Spleen (tissue), 11 donors: ENCODE measurements at regions not wholly inside any gene's neighbourhood (a gene's known extent, or its start where the extent isn't known, plus 50 kb on each side); places are given as distances from the start of the nearest gene placed in this dataset.

Experiments used
- DNase-seq: peaks from one replicate; pipeline ENCODE4 v3.0.0-alpha.2; 2020
- H3K27ac ChIP-seq, 8 donors: fragments of 200-600 bp; sonication (generic) in 7 of 8; 1 replicate in 4 of 8; 2 replicates in 4 of 8; pipeline versions ENCODE4 v1.5.0 to v1.8.0; 2016 to 2021; ENCODE audit warnings: inconsistent platforms in 4 of 8, mild to moderate bottlenecking in 4 of 8, moderate library complexity in 1 of 8
- H3K27me3 ChIP-seq, 7 donors: fragments of 200-600 bp; sonication (generic) in 6 of 7; replicated peaks in 1 of 7; 1 replicate in 4 of 7; 2 replicates in 3 of 7; pipeline versions ENCODE4 v1.5.0 to v1.8.0; 2016 to 2021; ENCODE audit warnings: inconsistent platforms in 3 of 7, mild to moderate bottlenecking in 1 of 7
- H3K36me3 ChIP-seq, 6 donors: fragments of 200-600 bp; sonication (generic) in 5 of 6; 1 replicate in 4 of 6; 2 replicates in 2 of 6; pipeline versions ENCODE4 v1.5.0 to v1.8.0; 2016 to 2021; ENCODE audit warnings: inconsistent platforms in 2 of 6
- H3K4me1 ChIP-seq, 6 donors: fragments of 200-600 bp; sonication (generic) in 5 of 6; 1 replicate in 3 of 6; 2 replicates in 3 of 6; pipeline versions ENCODE4 v1.5.0 to v1.8.0; 2016 to 2021; ENCODE audit warnings: inconsistent platforms in 3 of 6
- H3K4me3 ChIP-seq, 8 donors: fragments of 200-600 bp; sonication (generic) in 7 of 8; 1 replicate in 4 of 8; 2 replicates in 4 of 8; pipeline versions ENCODE4 v1.5.0 to v1.8.0; 2016 to 2021; ENCODE audit warnings: inconsistent platforms in 4 of 8, mild to moderate bottlenecking in 4 of 8, moderate library complexity in 2 of 8
- H3K9me3 ChIP-seq, 8 donors: fragments of 200-600 bp; sonication (generic) in 7 of 8; 1 replicate in 4 of 8; 2 replicates in 4 of 8; pipeline versions ENCODE4 v1.5.0 to v1.8.0; 2016 to 2021; ENCODE audit warnings: inconsistent platforms in 4 of 8
- POLR2A ChIP-seq, 3 donors: fragments of 450-650 bp; IDR thresholded peaks; one replicate each; pipeline ENCODE4 v1.5.1; 2017; ENCODE audit warnings: antibody characterized with exemption in 3 of 3, mild to moderate bottlenecking in 1 of 3
- POLR2AphosphoS5 ChIP-seq, 3 donors: sonication (generic); formaldehyde crosslinking; IDR thresholded peaks; one replicate each; pipeline ENCODE4 v1.5.1; 2017; ENCODE audit warnings: antibody characterized with exemption in 3 of 3
- WGBS, 5 donors: extraction: QIAGEN DNeasy Blood & Tissue Kit in 3 of 5; methylation state at CpG; one replicate each; pipeline versions ENCODE4 v1.1.5 to v1.1.7; 2013 to 2018; 5-methylcytosine and 5-hydroxymethylcytosine counted together
- intact Hi-C: fragments of 100-400 bp; cut with DNase I; formaldehyde crosslinking; loops from one replicate; pipeline ENCODE4 v1.15.0; 2023; ENCODE audit warnings: low total_unique reads
- TF ChIP-seq, protein P1 (sequence below), 11 experiments: fragments of 200-600 bp in 7 of 11; fragments of 450-650 bp in 4 of 11; sonication (generic) in 4 of 11; IDR thresholded peaks in 8 of 11; conservative IDR thresholded peaks in 3 of 11; 1 replicate in 7 of 11; 2 replicates in 4 of 11; pipeline versions ENCODE4 v1.4.0 to v1.8.0; 2016 to 2021; ENCODE audit warnings: antibody characterized with exemption in 11 of 11, inconsistent platforms in 4 of 11, mild to moderate bottlenecking in 1 of 11
- donor health status: healthy with polysubstance abuse.
- donor health status: DM: no; HTN: no; CAD: no; lungs with moderate emphysema.
- donor health status: DM: no; HTN: no; CAD: no.
- donor health status: Bipolar disorder and iron deficiency.
- donor health status: healthy.
- donor health status: DM: no; HTN: no; CAD: no.
- donor health status: DM: yes; HTN: yes; CAD: no.

- no peak overlapping the region for H3K27ac ChIP-seq
- WGBS, 5 donors, result 78 to 87% (median 84%) methylated on average over 5 to 6 of the region's 6 CpGs
- no peaks in the 10 kb centered on the region for H3K36me3 ChIP-seq
- peak; percentile 37 for DNase-seq
- TF ChIP-seq, protein P1, sequence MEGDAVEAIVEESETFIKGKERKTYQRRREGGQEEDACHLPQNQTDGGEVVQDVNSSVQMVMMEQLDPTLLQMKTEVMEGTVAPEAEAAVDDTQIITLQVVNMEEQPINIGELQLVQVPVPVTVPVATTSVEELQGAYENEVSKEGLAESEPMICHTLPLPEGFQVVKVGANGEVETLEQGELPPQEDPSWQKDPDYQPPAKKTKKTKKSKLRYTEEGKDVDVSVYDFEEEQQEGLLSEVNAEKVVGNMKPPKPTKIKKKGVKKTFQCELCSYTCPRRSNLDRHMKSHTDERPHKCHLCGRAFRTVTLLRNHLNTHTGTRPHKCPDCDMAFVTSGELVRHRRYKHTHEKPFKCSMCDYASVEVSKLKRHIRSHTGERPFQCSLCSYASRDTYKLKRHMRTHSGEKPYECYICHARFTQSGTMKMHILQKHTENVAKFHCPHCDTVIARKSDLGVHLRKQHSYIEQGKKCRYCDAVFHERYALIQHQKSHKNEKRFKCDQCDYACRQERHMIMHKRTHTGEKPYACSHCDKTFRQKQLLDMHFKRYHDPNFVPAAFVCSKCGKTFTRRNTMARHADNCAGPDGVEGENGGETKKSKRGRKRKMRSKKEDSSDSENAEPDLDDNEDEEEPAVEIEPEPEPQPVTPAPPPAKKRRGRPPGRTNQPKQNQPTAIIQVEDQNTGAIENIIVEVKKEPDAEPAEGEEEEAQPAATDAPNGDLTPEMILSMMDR (IDR thresholded peaks at IDR 0.05 in 8 of 11, conservative IDR thresholded peaks at IDR 0.05 in 3 of 11), result no peak
- TF ChIP-seq POLR2AphosphoS5 (IDR thresholded peaks at IDR 0.05), result no peak
- TF ChIP-seq POLR2A (IDR thresholded peaks at IDR 0.05), result no peak
- H3K27me3 ChIP-seq, result peaks cover 0 to 18% (median 0%) of the 10 kb centered on the region in 7 donors
- no peaks in the 10 kb centered on the region for H3K9me3 ChIP-seq
- intact Hi-C loops, result no loop called here
- no peaks in the 10 kb centered on the region for H3K4me1 ChIP-seq
- H3K4me3 ChIP-seq, result no peak overlapping the region
Measured at GRCh38 chr6:33947916-33948594, 144.3 kb upstream of the MLN start.

DNA sequence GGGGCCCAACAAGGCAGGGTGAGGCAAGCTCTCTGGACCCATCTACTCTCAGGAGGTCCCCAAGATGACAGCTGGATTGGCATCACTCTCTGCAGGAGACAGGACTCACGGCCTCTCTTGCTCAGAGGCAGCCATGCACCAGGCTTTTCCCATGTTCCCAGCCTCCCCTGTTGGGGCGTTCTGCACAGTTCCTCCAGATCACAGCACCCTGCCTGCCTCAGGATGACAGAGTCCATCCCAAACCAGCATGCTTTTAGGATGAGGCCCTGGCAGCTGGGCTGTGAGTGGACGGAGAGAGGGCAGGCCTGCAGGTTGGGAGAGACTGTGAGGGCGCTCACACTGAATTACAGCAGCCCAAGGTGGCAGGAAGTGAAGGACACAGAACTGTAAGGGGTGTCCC is 143.2 kb upstream of the MLN start:
- H3K36me3 ChIP-seq, result no peaks in the 10 kb centered on the region
- no peak overlapping the region for H3K4me3 ChIP-seq
- H3K27me3 ChIP-seq, result peaks cover 0 to 18% (median 0%) of the 10 kb centered on the region in 7 donors
- TF ChIP-seq POLR2A (IDR thresholded peaks at IDR 0.05) (no peak), POLR2AphosphoS5 (IDR thresholded peaks at IDR 0.05) (no peak)
- TF ChIP-seq, protein P1 (IDR thresholded peaks at IDR 0.05 in 8 of 11, conservative IDR thresholded peaks at IDR 0.05 in 3 of 11), result no peak
- no peaks in the 10 kb centered on the region for H3K9me3 ChIP-seq
- no peak overlapping the region for H3K27ac ChIP-seq
- no peaks in the 10 kb centered on the region for H3K4me1 ChIP-seq
- DNase-seq, result peak; percentile 50
- 62 to 92% (median 81%) methylated on average over 4 of the region's 4 CpGs for WGBS, 5 donors
- intact Hi-C loops, result no loop called here

GRCh38 chr6:33945931-33946330 is 142.1 kb upstream of the MLN start:
- DNase-seq, result peak; percentile 11

More at GRCh38 chr6:33945931-33946330, 142.1 kb upstream of the MLN start:
- TF ChIP-seq POLR2AphosphoS5 (IDR thresholded peaks at IDR 0.05) (no peak), POLR2A (IDR thresholded peaks at IDR 0.05) (no peak)
- TF ChIP-seq, protein P1 (IDR thresholded peaks at IDR 0.05 in 8 of 11, conservative IDR thresholded peaks at IDR 0.05 in 3 of 11), result no peak
- H3K27ac ChIP-seq, result no peak overlapping the region
- H3K4me3 ChIP-seq, result no peak overlapping the region
- no peaks in the 10 kb centered on the region for H3K36me3 ChIP-seq
- WGBS, 5 donors, result 87 to 98% (median 94%) methylated on average over 6 of the region's 6 CpGs
- H3K4me1 ChIP-seq, result no peaks in the 10 kb centered on the region
- peaks cover 0 to 12% (median 0%) of the 10 kb centered on the region in 7 donors for H3K27me3 ChIP-seq
- intact Hi-C loops, result no loop called here
- no peaks in the 10 kb centered on the region for H3K9me3 ChIP-seq
